Activated CD4-positive, alpha-beta memory T cell treated with anti-CD3 and anti-CD28 coated beads for 36 hours (primary cell): ENCODE measurements at regions not wholly inside any gene's neighbourhood (a gene's known extent, or its start where the extent isn't known, plus 50 kb on each side); places are given as distances from the start of the nearest gene placed in this dataset.
"Not testable (repeated sequence)": the region's sequence is repeated elsewhere in the genome, so short reads cannot be mapped to it uniquely, and the experiment has no call there.

Experiments
- CTCF ChIA-PET: fragments of 350-600 bp; sonication (Branson Sonifier 250); formaldehyde crosslinking; loops from one replicate; lab custom pipeline; 2021; ENCODE audit warnings: antibody characterized with exemption, inconsistent platforms; lab: Charles Lee
- POLR2A ChIA-PET: fragments of 350-600 bp; sonication (Branson Sonifier 250); formaldehyde crosslinking; loops from one replicate; lab custom pipeline; 2021; ENCODE audit warnings: antibody characterized with exemption; lab: Charles Lee
- DNase-seq: peaks from one replicate; pipeline ENCODE4 v3.0.0-alpha.2; 2020
- H3K27ac Mint-ChIP-seq: one replicate; pipeline ENCODE4 v1.8.0; 2021; ENCODE audit warnings: mixed read lengths
- H3K27me3 Mint-ChIP-seq: one replicate; pipeline ENCODE4 v1.8.0; 2021; ENCODE audit warnings: mixed read lengths
- H3K36me3 Mint-ChIP-seq: one replicate; pipeline ENCODE4 v1.8.0; 2021; ENCODE audit warnings: mixed read lengths
- H3K4me1 Mint-ChIP-seq: one replicate; pipeline ENCODE4 v1.8.0; 2021; ENCODE audit warnings: low read depth, mixed read lengths
- H3K4me3 Mint-ChIP-seq: one replicate; pipeline ENCODE4 v1.8.0; 2021; ENCODE audit warnings: mild to moderate bottlenecking, mixed read lengths
- H3K9me3 Mint-ChIP-seq: one replicate; pipeline ENCODE4 v1.8.0; 2021; ENCODE audit warnings: mixed read lengths
- intact Hi-C: fragments of 100-400 bp; cut with micrococcal nuclease; formaldehyde crosslinking; loops from one replicate; pipeline ENCODE4 v1.15.1; 2023

DNA sequence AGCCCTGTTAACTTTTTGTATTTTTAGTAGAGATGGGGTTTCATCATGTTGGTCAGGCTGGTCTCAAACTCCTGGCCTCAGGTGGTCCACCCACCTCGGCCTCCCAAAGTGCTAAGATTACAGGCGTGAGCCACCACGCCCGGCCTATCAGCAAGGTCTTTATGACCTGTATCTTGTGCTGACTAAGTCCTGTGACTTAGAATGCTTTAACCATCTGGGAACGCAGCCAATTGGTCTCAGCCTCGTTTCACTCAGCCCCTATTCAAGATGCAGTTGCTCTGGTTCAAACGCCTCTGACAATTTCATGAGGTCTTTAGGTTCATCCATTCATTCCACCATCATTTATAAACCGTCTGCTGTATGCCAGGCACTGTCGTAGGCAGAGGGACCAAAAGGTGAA lies 62.2 kb upstream of the PPM1B start:
- POLR2A ChIA-PET, H3K4me3 Mint-ChIP-seq, H3K9me3 Mint-ChIP-seq, H3K27ac Mint-ChIP-seq, intact Hi-C loops, DNase-seq, H3K36me3 Mint-ChIP-seq, H3K27me3 Mint-ChIP-seq: not testable (repeated sequence)
- peaks cover 16% of the 10 kb centered on the region for H3K4me1 Mint-ChIP-seq
- CTCF ChIA-PET, result interaction anchor here (1.0 kb wide), 1 partner anchor 14 kb away, joined by 3 read pairs; no protein-coding TSS in a partner anchor

DNA sequence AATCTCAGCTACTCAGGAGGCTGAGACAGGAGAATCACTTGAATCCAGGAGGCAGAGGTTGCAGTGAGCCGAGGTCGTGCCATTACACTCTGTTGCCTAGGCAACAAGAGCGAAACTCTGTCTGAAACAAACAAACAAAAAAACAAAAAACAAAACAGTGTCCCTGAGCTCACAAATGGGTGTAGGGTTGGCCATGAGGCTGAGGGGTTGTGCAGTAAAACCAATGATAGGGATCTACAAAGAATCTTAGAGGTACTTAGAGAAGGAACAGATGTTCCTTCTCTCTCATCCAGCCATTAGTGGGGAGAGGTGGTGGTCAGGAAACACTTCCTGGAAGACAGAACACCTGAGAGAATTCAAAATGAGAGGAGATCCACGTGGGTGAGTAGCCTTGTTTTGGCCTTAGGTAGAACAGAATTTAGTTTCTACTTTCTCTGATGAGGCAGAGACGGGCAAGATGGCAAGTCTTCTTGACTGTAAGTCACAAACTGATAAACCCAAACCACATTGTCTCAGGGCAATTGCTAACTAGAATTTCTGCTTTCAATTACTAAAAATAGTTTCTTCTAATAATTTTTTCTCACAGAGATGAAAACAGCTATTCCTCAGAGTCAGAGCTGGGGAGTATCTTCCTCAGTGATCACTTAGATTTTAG lies 61.5 kb upstream of the PPM1B start:
- intact Hi-C loops, result no loop called here

DNA sequence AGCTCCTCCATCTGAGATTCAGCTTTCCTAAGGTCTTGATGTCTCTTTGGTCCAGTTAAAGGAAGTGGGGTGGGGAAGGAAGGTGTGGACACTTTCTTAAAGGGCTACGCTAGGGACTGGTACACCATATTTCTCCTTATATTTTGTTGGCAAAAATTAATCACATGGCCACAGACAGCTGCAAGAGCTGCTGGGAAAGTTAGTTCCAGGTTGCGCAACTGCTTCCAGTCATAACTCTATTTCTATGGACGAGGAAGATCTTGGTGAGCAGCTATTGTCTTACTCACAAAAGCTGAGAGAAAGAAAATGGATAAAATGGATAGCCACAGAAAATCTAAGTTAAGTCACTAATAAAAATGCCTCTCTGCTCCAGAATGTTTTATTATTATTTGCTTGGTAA lies 60.7 kb upstream of the PPM1B start:
- no peaks in the 10 kb centered on the region for H3K36me3 Mint-ChIP-seq
- intact Hi-C loops, result no loop called here
- peaks cover 3% of the 10 kb centered on the region for H3K27me3 Mint-ChIP-seq
- POLR2A ChIA-PET, result no interaction called here
- H3K27ac Mint-ChIP-seq, result no peak overlapping the region
- CTCF ChIA-PET, result no interaction called here
- DNase-seq, result no peak
- peaks cover 12% of the 10 kb centered on the region for H3K4me1 Mint-ChIP-seq
- no peak overlapping the region for H3K4me3 Mint-ChIP-seq
- H3K9me3 Mint-ChIP-seq, result no peaks in the 10 kb centered on the region

More for the DNA sequence above, 61.5 kb upstream of the PPM1B start:
- Mint-ChIP-seq H3K4me1 (peaks cover 16% of the 10 kb centered on the region), H3K27me3 (peaks cover 3% of the 10 kb centered on the region), H3K9me3 (no peaks in the 10 kb centered on the region), H3K27ac (no peak overlapping the region), H3K36me3 (no peaks in the 10 kb centered on the region), H3K4me3 (no peak overlapping the region)
- no peak for DNase-seq
- ChIA-PET POLR2A (no interaction called here), CTCF (interaction anchor here (1.0 kb wide), 1 partner anchor 13 kb away, joined by 3 read pairs; no protein-coding TSS in a partner anchor)

DNA sequence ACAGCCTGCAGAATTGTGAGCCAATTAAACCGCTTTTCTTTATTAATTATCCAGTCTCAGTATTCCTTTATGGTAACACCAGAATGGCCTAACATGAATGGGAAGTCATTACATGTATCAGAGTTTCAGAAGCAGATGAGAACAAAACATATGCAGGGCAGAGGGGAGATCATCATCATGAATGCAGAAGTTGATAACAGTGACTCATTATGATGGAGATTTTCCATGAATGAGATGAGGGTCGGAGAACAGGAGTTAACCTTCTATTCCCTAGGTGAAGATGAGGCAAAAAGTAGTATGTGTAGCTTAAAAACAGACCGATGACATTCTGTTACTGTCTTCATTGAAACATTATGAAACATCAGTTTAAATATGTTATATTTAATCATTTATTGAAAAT lies 59.5 kb upstream of the PPM1B start:
- peaks cover 4% of the 10 kb centered on the region for H3K27me3 Mint-ChIP-seq
- no peaks in the 10 kb centered on the region for H3K36me3 Mint-ChIP-seq
- no peak overlapping the region for H3K4me3 Mint-ChIP-seq
- no peak overlapping the region for H3K27ac Mint-ChIP-seq
- H3K9me3 Mint-ChIP-seq, result no peaks in the 10 kb centered on the region
- intact Hi-C loops, result no loop called here
- POLR2A ChIA-PET, result no interaction called here
- CTCF ChIA-PET, result interaction anchor here (1.3 kb wide), 1 partner anchor 65 kb away, joined by 3 read pairs; no protein-coding TSS in a partner anchor
- peaks cover 6% of the 10 kb centered on the region for H3K4me1 Mint-ChIP-seq
- no peak for DNase-seq

DNA sequence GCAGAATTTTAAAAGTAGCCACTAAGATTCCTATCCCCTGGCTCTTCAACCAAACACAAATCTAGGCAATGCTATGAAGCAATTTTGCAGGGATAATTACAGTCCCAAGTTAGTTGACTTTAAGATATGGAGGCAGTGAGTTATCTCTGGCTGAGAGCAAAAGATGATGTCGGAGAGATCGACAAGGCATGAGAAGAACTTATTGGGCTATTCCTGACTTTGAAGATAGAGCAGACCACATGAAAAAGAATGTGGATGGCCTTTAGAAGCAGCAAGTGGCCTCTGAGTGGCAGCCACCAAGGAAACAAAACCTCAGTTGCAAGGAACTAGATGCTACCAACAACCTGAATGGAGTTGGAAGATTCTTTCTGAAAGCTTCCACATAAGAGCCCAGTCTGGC lies 58.2 kb upstream of the PPM1B start:
- no peak overlapping the region for H3K4me3 Mint-ChIP-seq
- POLR2A ChIA-PET, result no interaction called here

DNA sequence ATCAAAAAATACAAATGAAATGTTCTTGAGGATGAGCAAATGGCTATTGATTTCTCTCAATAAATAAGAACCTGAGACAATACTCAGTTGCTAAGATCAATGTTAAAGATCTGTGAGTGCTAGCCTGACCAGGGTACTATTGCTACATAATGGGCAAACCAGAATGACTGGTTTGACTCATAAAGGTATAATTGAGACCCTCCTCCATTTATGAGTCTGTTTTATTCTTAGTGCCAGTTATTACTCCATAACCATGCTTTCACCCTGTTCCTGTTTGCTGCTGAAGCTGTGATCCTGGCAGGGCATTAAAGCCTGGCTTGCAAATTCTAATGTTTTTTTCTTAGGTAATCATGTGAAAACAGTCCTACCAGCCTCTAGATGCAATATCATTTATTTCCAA lies 56.6 kb upstream of the PPM1B start:
- Mint-ChIP-seq H3K4me3 (no peak overlapping the region), H3K9me3 (no peaks in the 10 kb centered on the region), H3K27ac (no peak overlapping the region), H3K36me3 (no peaks in the 10 kb centered on the region), H3K4me1 (peaks cover 9% of the 10 kb centered on the region), H3K27me3 (peaks cover 4% of the 10 kb centered on the region)
- ChIA-PET POLR2A (no interaction called here), CTCF (no interaction called here)
- intact Hi-C loops, result no loop called here
- DNase-seq, result no peak

More for the DNA sequence above, 58.2 kb upstream of the PPM1B start:
- no peak overlapping the region for H3K27ac Mint-ChIP-seq
- H3K36me3 Mint-ChIP-seq, result no peaks in the 10 kb centered on the region
- H3K9me3 Mint-ChIP-seq, result no peaks in the 10 kb centered on the region
- H3K4me1 Mint-ChIP-seq, result peaks cover 3% of the 10 kb centered on the region
- peaks cover 4% of the 10 kb centered on the region for H3K27me3 Mint-ChIP-seq
- no peak for DNase-seq
- CTCF ChIA-PET, result no interaction called here
- intact Hi-C loops, result no loop called here

DNA sequence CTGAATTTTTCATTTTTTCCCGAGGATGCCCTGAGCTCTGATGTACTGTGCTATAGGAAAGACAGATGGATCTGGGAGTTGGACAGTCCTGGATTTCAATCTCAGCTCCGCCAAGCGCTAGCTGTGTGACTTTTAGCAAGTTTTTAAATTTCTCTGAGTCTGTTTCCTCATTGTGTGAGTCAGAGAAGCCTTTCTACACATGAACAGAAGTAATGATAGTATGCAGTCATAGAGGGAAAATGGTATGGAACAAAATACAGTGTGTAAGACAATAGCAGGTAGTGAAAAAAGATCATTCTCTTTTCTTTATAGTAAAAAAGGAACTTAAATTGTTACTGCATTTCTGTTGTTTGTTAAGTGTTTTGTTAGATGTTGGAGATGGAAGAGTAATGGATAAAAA lies 52.4 kb upstream of the PPM1B start:
- no peak for DNase-seq
- intact Hi-C loops, result no loop called here
- Mint-ChIP-seq H3K27ac (no peak overlapping the region), H3K4me3 (no peak overlapping the region), H3K27me3 (peaks cover 3% of the 10 kb centered on the region), H3K36me3 (no peaks in the 10 kb centered on the region), H3K4me1 (peaks cover 22% of the 10 kb centered on the region), H3K9me3 (no peaks in the 10 kb centered on the region)
- POLR2A ChIA-PET, result no interaction called here
- CTCF ChIA-PET, result interaction anchor here (1.0 kb wide), 1 partner anchor 128 kb away, joined by 5 read pairs; no protein-coding TSS in a partner anchor

DNA sequence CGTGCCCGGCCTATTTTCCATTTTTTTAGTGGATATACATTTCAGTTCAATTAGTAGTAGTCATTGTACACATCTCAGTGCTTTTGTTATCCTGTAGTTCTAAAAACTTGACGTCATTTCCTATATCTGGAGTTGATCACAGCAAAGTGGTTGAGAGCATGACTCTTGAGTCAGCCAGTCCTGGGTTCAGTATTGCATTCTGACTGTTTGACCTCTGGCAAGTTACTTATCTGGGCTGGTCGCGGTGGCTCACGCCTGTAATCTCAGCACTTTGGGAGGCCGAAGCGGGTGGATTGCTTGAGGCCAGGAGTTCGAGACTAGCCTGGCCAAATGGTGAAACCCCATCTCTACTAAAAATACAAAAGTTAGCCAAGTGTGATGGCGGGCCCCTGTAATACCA lies 50.4 kb upstream of the PPM1B start:
- CTCF ChIA-PET, result no interaction called here
- Mint-ChIP-seq H3K9me3 (no peaks in the 10 kb centered on the region), H3K4me3 (no peak overlapping the region), H3K4me1 (peaks cover 32% of the 10 kb centered on the region), H3K36me3 (no peaks in the 10 kb centered on the region), H3K27me3 (peaks cover 4% of the 10 kb centered on the region), H3K27ac (no peak overlapping the region)
- POLR2A ChIA-PET, result no interaction called here
- intact Hi-C loops, result no loop called here
- DNase-seq, result peak; percentile 67
